Fibroblast of peridontal ligament (primary cell): ENCODE measurements at regions not wholly inside any gene's neighbourhood (a gene's known extent, or its start where the extent isn't known, plus 50 kb on each side); places are given as distances from the start of the nearest gene placed in this dataset.

ENCODE experiments used
- DNase-seq: peaks from one replicate; pipeline ENCODE4 v3.0.0-alpha.2; 2010; ENCODE audit errors: extremely low read depth

DNA sequence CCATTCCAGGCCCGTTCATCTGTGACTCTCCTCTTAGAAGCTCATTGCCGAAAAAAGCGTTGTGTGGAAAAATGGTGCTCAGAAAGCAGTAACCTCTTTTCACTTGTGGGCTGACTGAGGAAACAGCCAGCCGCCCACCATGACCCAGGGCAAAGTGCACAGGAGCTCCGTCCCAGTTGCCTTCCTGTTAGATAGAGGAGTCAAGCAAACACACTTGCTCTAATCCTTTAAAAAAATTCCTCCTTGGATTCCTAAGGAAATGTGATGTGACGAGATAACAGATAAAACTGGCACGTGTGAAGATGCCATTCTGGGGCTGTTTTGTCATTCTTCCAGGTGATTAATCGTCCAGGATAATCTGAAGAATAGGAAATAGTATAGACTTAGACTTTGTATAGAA lies 396.8 kb upstream of the DDHD1 start:
- no peak for DNase-seq

GRCh38 chr14:53547593-53547992 lies 394.5 kb upstream of the DDHD1 start:
- no peak for DNase-seq

DNA sequence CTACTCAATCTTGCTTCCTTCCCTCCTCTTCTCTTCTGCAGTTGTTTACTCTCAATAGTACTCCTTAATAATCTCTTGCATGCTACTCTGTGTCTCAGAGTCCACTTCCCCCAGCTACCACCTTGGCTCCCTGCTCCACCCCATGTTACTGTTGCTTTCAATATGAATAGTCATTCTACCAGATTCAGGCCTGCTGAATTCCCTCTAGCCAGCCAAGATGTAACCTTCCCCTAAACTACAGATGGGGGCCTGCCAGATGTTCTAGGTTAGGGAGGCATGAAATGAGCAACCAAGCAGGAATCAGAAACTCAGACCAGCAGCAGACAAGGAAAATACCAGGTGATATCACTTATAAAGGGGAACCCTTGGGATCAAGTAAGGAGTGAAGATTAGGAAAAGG lies 392.1 kb upstream of the DDHD1 start:
- no peak for DNase-seq

- DNase-seq, result peak; percentile 48
Observed at GRCh38 chr14:53542732-53543131, 389.6 kb upstream of the DDHD1 start.

DNA sequence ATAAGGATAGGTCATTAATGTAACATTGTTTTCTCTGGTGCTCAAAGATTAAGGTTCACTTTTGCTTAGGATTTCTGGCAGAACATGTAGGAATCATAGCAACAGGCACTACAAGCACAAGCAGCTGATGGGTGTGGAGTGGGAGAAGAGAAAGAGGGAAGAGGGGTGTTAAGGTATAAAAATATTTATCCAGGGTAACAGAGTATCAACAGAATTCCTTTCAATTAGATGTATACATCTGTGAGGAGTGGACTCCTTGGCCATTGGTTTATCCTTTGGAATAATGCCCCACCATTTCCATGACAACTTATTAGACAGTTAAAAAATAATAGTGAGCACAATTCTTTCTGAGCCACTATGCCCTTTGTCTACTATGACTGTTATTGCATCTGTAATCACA lies 388.3 kb upstream of the DDHD1 start:
- no peak for DNase-seq

- DNase-seq, result peak; percentile 91
Observed at GRCh38 chr14:53539489-53540126, 386.5 kb upstream of the DDHD1 start.

DNA sequence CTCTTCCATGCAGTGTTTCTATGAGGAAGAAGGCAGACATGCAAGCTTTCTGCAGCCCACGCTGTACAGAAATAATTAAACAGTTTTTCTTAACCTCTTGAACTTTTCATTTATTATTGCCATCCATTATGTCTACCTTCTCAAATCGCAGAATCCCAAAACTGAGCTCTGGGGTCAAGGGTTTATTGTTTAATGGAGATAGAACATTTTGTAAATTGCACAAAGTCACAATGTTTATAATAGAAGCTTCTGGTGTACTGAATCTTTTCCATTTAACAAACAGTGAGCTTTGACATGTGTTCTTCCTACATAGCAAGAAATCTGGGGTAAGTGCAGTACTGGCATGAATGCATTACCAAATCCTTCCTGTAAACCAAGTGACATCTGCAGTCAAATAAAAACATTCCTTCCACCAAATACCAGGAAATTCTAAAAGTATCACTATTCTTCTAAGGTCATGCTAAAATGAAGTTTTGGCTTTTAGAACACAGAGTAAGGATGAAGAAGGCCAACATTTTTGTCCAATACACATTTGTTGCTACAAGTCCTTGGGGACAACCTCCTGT lies 385.3 kb upstream of the DDHD1 start:
- DNase-seq, result peak; percentile 78

GRCh38 chr14:53537422-53538315 lies 384.5 kb upstream of the DDHD1 start:
- peak; percentile 55 for DNase-seq

- DNase-seq, result no peak
Observed at GRCh38 chr14:53536446-53536845, 383.3 kb upstream of the DDHD1 start.

DNA sequence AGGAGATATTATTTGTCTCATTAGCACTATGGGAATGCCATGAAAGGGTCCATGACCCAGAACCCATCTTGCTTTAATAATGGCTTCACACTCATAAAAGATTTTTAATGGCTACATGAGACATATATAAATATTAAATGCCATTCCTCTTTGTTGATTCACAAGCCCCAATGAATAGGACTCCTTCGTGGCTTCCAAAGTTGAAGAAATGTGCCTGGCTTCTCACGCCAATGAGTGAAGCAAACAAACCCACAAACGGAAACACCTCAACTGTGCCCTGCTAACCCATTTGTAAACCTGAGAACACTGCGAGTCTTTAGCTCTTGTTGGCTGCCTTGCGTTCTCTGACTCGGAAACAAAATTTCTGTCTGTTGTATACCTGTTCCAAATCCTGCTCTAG lies 381.7 kb upstream of the DDHD1 start:
- no peak for DNase-seq

GRCh38 chr14:53533384-53533970 lies 380.4 kb upstream of the DDHD1 start:
- DNase-seq, result no peak

GRCh38 chr14:53532853-53533252 lies 379.7 kb upstream of the DDHD1 start:
- no peak for DNase-seq

- no peak for DNase-seq
Observed at GRCh38 chr14:53531730-53532129, 378.6 kb upstream of the DDHD1 start.

- DNase-seq, result no peak
Observed at GRCh38 chr14:53531156-53531555, 378.0 kb upstream of the DDHD1 start.

DNA sequence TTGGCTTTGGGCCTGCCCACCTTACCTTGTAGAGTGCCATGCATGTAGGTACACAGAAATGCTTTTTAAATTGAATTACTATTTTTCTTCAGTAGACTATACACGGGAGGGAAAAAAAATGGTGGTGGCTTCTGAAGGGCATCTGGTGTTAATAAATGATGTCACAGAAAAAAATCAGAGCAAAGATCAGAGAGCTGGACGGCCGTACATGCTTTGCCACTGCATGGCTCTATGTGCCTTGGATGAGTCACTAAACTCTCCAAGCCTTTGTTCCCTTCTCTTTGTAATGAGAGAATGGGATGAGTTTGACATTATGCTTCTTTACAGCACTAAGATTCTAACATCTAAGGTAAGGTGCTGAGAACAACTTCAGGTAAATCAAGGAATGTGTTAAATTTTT lies 376.4 kb upstream of the DDHD1 start:
- no peak for DNase-seq

- peak; percentile 90 for DNase-seq
Observed at GRCh38 chr14:53528185-53528671, 375.1 kb upstream of the DDHD1 start.

GRCh38 chr14:53526200-53526599 lies 373.1 kb upstream of the DDHD1 start:
- DNase-seq, result no peak

- peak; percentile 61 for DNase-seq
Observed at GRCh38 chr14:53525608-53526007, 372.5 kb upstream of the DDHD1 start.

GRCh38 chr14:53524391-53524790 lies 371.3 kb upstream of the DDHD1 start:
- DNase-seq, result no peak

DNA sequence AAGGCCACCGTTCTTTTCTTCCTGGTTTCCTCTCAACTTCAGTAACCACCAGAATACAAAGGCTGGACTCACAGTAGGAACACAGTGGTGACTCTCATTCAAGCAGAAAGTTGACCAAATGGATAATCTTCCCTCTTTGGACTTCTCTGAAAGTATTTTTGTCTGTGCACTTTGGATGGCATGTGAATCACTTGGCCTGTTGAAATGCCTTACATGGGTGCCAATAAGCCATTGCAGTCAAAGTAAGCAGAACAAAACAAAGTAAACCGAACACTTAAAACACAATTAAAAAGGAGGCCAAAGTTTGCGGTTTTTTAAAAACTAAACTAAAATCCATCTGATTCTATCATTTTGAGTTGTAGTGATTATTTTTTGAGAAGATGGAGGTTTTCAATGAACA lies 370.1 kb upstream of the DDHD1 start:
- DNase-seq, result peak; percentile 77

DNA sequence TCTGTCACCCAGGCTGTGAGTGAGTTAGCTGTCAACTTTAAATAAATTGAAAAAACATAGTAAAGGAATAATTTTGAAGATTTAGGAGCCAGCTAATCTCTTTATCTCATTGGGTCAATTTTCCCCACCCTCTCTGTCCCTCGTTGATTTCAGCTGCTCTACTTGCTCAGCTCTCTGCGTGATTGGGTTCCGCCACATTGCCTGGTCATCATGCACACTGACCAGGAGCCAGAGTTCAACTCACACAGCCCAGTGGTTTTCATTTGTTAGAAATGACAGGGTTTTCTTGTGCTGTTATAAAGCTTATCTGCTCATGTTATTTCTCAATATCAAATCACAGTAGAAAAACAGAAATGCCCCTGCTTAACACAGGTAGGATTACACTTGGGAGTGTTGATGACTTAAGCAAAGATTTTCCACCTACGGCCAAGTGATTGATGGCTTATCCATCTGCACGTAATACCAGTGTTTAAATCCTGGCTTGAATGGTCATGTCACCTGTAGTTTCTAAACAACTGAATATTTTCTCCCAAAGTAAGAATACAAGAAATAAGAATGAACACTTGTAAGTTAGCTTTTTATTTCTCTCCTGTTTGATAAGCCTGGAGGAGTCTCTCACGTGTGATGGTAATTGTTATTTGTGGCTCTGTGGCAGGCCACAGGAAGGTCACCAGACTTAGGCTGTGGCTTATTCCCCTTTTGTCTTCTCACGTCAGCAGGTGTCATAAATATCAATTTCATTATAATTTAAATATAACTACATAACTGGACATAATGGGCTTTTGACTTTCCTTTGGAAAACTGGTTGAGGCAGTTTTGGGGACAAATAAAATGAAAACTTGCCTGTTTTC lies 367.2 kb upstream of the DDHD1 start:
- DNase-seq, result no peak
